RWPE2 (cell line): ENCODE measurements at regions not wholly inside any gene's neighbourhood (a gene's known extent, or its start where the extent isn't known, plus 50 kb on each side); places are given as distances from the start of the nearest gene placed in this dataset.

ENCODE experiments used
- ATAC-seq: fragments of 200-7000 bp; cut with Tn5 transposase; 3 replicates; pipeline ENCODE4 v1.9.1; 2021; ENCODE audit warnings: low read depth
- DNase-seq: peaks from one replicate; pipeline ENCODE4 v3.0.0-alpha.2; 2020; ENCODE audit warnings: low spot score
- H3K27ac ChIP-seq: fragments of 450-650 bp; 2 replicates; pipeline ENCODE4 v1.5.1; 2017; ENCODE audit warnings: mild to moderate bottlenecking; ENCODE audit not compliant: poor library complexity, severe bottlenecking
- H3K27me3 ChIP-seq: fragments of 250-450 bp; sonication (Bioruptor Pico); 2 replicates; pipeline ENCODE4 v1.5.1; 2021; ENCODE audit warnings: mild to moderate bottlenecking, moderate library complexity; ENCODE audit not compliant: insufficient read depth, poor library complexity, severe bottlenecking
- H3K36me3 ChIP-seq: fragments of 250-450 bp; sonication (Bioruptor Pico); 2 replicates; pipeline ENCODE4 v1.5.1; 2020; ENCODE audit warnings: low read depth, mild to moderate bottlenecking, moderate library complexity
- H3K4me1 ChIP-seq: fragments of 250-450 bp; sonication (Bioruptor Pico); 2 replicates; pipeline ENCODE4 v1.5.1; 2021; ENCODE audit warnings: mild to moderate bottlenecking, moderate library complexity; ENCODE audit not compliant: insufficient read depth, poor library complexity, severe bottlenecking
- H3K4me3 ChIP-seq: fragments of 250-450 bp; sonication (Bioruptor Pico); 2 replicates; pipeline ENCODE4 v1.5.1; 2021; ENCODE audit warnings: mild to moderate bottlenecking, moderate library complexity; ENCODE audit not compliant: severe bottlenecking
- H3K9me3 ChIP-seq: fragments of 250-450 bp; sonication (Bioruptor Pico); 2 replicates; pipeline ENCODE4 v1.5.1; 2021; ENCODE audit warnings: mild to moderate bottlenecking, moderate library complexity; ENCODE audit not compliant: severe bottlenecking
- CTCF ChIP-seq: fragments of 450-650 bp; IDR thresholded peaks from one replicate; pipeline ENCODE4 v1.5.1; 2017; ENCODE audit warnings: mild to moderate bottlenecking, moderate library complexity; ENCODE audit not compliant: poor library complexity, severe bottlenecking

GRCh38 chr14:42736408-42736807, 1129.7 kb downstream of the LRFN5 start:
- no peak for ATAC-seq
- Histone ChIP-seq H3K9me3 (no peaks in the 10 kb centered on the region), H3K36me3 (no peaks in the 10 kb centered on the region), H3K27me3 (no peaks in the 10 kb centered on the region), H3K4me1 (peaks cover 4% of the 10 kb centered on the region), H3K27ac (no peak overlapping the region), H3K4me3 (no peak overlapping the region)
- no peak for DNase-seq
- TF ChIP-seq CTCF = no peak

- Histone ChIP-seq H3K36me3 (no peaks in the 10 kb centered on the region), H3K27ac (no peak overlapping the region), H3K27me3 (peaks cover 9% of the 10 kb centered on the region), H3K9me3 (no peaks in the 10 kb centered on the region), H3K4me1 (peaks cover 4% of the 10 kb centered on the region), H3K4me3 (no peak overlapping the region)
- ATAC-seq (no peak), DNase-seq (no peak)
- no peak for TF ChIP-seq CTCF
These were observed 1127.4 kb downstream of the LRFN5 start for GRCh38 chr14:42734041-42734440.

- no peak overlapping the region for H3K4me3 ChIP-seq
- ATAC-seq (no peak), DNase-seq (no peak)
- H3K27ac ChIP-seq = no peak overlapping the region
- no peaks in the 10 kb centered on the region for H3K9me3 ChIP-seq
- no peak for TF ChIP-seq CTCF
- no peaks in the 10 kb centered on the region for H3K36me3 ChIP-seq
- H3K4me1 ChIP-seq = peaks cover 4% of the 10 kb centered on the region
- H3K27me3 ChIP-seq = peaks cover 9% of the 10 kb centered on the region
These were observed 1125.3 kb downstream of the LRFN5 start for GRCh38 chr14:42732005-42732404.

GRCh38 chr14:42731480-42731879, 1124.8 kb downstream of the LRFN5 start:
- TF ChIP-seq CTCF = no peak
- H3K4me1 ChIP-seq = peaks cover 4% of the 10 kb centered on the region
- no peak for DNase-seq
- no peaks in the 10 kb centered on the region for H3K36me3 ChIP-seq
- ATAC-seq = no peak
- H3K9me3 ChIP-seq = no peaks in the 10 kb centered on the region
- no peak overlapping the region for H3K4me3 ChIP-seq
- peaks cover 9% of the 10 kb centered on the region for H3K27me3 ChIP-seq
- no peak overlapping the region for H3K27ac ChIP-seq

GRCh38 chr14:42729681-42730080, 1123.0 kb downstream of the LRFN5 start:
- Histone ChIP-seq H3K27me3 (peaks cover 14% of the 10 kb centered on the region), H3K4me3 (no peak overlapping the region), H3K4me1 (peaks cover under 1% of the 10 kb centered on the region), H3K36me3 (no peaks in the 10 kb centered on the region), H3K27ac (no peak overlapping the region), H3K9me3 (no peaks in the 10 kb centered on the region)
- no peak for TF ChIP-seq CTCF
- DNase-seq = no peak
- no peak for ATAC-seq
